IPS-15b (cell line): ENCODE measurements at regions not wholly inside any gene's neighbourhood (a gene's known extent, or its start where the extent isn't known, plus 50 kb on each side); places are given as distances from the start of the nearest gene placed in this dataset.

Source experiments
- H3K27me3 ChIP-seq: one replicate; pipeline ENCODE4 v1.6.1; 2013; ENCODE audit warnings: low read length; ENCODE audit not compliant: control insufficient read depth, insufficient read depth
- H3K36me3 ChIP-seq: one replicate; pipeline ENCODE4 v1.6.1; 2013; ENCODE audit warnings: low read length; ENCODE audit not compliant: control insufficient read depth, insufficient read depth
- H3K4me1 ChIP-seq: one replicate; pipeline ENCODE4 v1.6.1; 2013; ENCODE audit warnings: mild to moderate bottlenecking, low read length; ENCODE audit not compliant: control insufficient read depth, insufficient read depth
- H3K4me3 ChIP-seq: one replicate; pipeline ENCODE4 v1.5.1; 2013; ENCODE audit warnings: low read depth, low read length
- H3K9ac ChIP-seq: one replicate; pipeline ENCODE4 v1.6.1; 2013; ENCODE audit warnings: low read depth, mild to moderate bottlenecking, low read length
- H3K9me3 ChIP-seq: one replicate; pipeline ENCODE4 v1.6.1; 2013; ENCODE audit warnings: mild to moderate bottlenecking, low read length; ENCODE audit not compliant: control insufficient read depth, insufficient read depth

- no peaks in the 10 kb centered on the region for H3K27me3 ChIP-seq
- H3K9me3 ChIP-seq: no peaks in the 10 kb centered on the region
- H3K9ac ChIP-seq: no peak overlapping the region
- H3K36me3 ChIP-seq: no peaks in the 10 kb centered on the region
- H3K4me3 ChIP-seq: no peak overlapping the region
- no peaks in the 10 kb centered on the region for H3K4me1 ChIP-seq
These were observed 50.4 kb upstream of the HMGXB4 start for GRCh38 chr22:35206889-35207288.
